DMS 273 (cell line): ENCODE measurements at regions not wholly inside any gene's neighbourhood (a gene's known extent, or its start where the extent isn't known, plus 50 kb on each side); places are given as distances from the start of the nearest gene placed in this dataset.

Experiments
- DNase-seq: peaks from one replicate; lab custom pipeline; 2025; ENCODE audit not compliant: unreplicated experiment; lab: John Stamatoyannopoulos, UW

DNA sequence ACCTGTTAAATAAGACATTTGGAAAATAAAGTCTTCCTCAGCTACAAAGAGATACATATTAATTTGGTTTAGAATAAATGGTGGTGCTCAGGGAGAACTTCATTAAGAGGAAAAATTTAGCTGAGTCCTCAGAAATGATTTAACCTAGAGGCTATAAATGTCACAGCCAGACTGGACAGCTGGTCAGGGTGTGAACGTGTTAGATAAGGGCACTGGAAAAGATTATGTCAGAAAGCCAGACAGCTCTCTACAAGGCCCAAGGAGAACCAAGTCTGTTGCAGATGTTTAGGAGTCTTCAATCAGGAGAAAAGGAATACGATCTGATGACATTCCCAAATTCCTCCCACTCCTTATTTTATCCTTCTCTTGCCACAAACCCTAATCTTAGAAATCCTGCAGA lies 265.2 kb downstream of the MAT2B start:
- no peak for DNase-seq

DNA sequence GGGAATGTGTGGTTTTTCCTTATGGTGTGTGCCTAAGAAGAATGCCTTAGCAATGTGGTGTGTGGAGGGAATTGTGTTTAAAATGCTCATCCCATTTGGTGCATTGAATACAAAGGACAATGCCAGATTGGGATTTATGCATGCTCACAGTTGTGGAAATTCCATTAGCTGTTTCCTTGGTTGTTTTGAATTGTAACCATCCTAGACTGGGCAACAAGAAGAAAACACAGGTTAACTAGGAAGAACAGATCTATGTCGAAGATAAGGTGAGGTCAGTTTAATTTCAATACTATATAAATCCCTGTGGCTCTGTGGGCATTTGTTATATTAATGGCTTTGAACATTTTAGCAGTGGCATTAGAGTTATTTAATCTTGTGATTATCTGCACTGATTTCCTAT lies 266.8 kb downstream of the MAT2B start:
- no peak for DNase-seq

DNA sequence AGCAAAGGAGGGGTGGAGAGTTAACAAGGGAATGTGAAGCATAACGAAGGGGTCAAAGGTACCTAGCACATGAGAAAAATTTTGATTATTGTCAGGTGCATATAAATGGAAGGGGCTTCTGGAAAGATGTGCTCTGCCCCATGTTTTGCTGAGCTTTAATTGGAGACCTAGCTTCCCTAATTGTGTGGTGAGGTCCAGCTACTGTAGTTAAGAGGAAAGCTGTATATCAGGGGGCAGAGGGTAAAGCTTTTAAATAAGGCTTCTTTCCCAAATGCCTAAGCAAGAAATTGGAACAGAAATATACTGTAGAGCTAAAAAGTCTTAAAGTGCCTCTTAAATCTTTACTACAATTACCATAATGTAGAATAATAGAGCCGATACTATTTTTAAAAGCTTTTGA lies 267.2 kb downstream of the MAT2B start:
- DNase-seq, result no peak

DNA sequence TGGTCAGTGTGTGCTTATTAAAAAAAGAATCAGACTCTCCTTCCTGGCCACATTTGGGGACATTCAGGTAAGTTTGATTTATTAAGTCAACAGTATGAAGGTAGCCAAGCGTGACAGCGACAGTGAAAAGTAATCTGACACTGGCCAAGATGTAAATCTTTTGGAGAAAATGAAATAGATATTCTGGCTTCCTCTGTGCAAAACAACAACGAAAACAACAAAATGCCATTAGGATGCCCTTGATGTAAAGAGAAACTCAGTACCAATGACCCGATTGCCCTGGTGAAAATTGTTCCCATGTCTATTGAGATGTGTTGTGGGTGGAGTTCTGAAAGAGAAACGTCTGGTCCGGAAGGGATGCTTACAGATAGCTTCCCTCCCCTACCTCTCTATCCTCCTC lies 267.8 kb downstream of the MAT2B start:
- no peak for DNase-seq

DNA sequence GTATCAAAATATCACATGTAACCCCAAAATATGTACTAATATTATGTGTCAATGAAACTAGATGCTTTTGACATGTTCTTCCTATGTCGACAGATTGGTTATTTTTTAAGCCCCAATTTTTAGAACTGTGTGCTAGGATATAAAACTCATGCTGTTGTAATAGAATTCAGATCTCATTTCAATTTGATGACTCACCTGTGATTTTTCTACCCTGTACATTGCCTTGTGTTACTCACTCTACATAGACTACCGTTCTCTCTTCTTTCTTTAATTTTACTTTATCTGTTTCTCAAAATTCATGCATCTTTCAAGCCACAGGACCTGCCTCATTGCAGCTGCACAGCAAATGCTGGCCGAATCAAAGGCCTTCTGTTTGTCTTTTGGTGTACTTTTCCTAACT lies 284.5 kb downstream of the MAT2B start:
- no peak for DNase-seq

DNA sequence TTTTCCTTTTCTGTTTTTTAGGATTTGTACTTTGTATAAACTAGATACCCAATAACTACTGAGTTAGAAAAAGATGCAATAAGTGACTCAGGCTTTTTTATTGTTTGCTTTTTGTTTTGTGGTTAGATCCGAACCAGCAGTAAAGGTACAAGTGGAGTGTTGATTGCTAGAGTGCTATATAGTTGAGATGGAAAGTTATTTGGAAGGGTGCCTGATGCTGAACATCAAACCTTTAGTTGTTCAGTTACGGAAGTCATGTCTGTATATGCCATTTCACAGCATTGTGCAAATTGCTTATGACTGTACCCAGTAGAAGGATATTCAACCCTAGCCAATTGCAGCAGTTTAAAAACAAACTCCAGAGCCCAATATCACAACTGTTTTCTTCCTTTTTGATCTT lies 285.1 kb downstream of the MAT2B start:
- DNase-seq, result no peak

DNA sequence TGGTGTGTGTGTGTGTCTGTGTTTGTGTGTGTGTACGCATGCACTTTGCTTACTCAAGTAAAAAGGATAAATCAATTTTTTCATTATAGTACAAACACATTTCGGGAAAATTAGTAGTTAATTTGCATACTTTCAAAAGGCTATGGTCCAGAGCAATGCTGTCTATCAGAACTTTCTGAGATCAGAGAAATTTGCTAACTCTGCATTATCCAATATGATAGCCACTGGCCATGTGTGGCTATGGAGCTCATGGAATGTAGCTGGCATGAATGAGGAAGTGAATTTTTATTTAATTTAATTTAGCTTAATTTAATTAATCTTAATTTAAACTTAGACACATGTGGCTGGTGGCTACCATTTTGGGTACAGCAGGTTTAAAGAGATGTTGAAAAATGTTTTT lies 289.6 kb downstream of the MAT2B start:
- DNase-seq, result no peak

DNA sequence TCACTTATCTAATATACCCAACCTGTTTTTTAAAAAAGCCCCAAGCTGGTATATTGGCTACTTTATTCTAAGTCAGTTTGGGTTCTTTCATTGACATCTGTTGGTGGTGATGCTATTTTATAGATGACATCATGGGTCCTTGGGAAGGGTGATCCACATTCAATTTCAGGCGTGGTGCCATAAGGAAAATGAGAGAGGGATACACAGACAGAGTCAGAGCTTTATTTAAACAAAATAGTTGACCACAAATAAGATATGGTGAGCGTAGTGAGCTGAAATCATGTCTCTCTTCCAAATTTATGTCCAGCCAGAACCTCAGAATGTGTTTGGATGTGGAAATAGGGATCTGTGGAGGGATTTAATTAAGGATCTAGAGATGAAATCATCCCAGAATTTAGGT lies 302.4 kb downstream of the MAT2B start:
- no peak for DNase-seq

DNA sequence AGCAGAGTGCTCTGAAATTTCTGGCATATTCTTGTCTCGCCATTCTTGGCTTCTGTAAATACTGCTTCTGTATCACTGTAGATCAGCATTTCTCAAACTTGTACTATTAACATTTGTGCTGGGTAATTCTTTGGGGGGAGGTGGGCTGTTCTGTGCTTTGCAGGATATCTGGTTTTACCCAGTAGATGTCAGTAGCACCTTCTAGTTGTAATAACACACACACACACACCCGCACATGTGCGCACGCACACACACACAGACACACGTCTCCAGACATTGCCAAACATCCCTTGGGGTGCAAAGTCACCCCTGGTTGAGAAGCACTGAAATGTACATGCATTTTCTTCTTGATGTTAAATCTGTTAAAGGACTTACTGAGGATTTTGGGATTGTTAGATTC lies 304.1 kb downstream of the MAT2B start:
- no peak for DNase-seq

DNA sequence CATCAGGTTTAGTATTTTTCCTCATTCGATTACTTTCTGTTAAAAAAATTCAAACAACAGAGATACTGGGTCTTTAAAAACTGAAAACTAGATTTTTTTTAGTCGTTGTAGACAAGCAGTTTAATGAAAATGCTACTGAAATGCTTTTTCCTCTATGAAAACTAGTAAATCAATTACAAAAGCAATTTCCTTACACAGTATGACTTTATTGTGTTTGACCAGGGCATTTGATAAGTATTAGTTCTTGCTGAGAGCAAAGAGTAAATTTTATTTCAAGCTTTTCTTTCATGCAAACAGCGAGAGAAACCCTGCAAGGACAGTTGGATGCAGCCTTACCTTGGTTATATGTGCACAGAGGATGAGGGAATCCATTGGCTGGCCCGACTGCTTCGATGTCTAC lies 308.5 kb downstream of the MAT2B start:
- no peak for DNase-seq

DNA sequence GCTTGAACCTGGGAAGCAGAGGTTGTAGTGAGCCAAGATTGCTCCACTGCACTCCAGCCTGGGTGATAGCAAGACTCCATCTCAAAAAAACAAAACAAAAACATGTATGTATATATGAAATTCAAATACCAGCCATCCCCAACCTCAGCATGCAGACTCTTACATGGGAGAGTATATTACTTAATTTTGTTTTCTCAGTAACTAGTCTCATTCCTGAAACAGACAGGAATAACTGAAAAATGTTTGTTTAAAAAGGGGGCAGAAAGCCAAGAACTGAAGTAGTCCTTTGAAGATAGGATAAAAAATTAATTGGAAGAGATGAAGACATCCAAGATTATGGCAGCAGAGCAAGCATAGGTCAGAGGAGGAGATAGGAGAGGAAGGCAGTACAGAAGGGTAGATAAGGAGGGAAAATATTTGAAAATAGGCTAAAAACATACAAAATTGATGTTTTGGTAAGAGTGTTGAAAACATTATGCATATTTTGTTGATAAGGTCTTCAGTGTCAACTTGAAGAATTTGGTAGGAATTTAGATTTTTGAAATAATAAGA lies 309.9 kb downstream of the MAT2B start:
- no peak for DNase-seq

DNA sequence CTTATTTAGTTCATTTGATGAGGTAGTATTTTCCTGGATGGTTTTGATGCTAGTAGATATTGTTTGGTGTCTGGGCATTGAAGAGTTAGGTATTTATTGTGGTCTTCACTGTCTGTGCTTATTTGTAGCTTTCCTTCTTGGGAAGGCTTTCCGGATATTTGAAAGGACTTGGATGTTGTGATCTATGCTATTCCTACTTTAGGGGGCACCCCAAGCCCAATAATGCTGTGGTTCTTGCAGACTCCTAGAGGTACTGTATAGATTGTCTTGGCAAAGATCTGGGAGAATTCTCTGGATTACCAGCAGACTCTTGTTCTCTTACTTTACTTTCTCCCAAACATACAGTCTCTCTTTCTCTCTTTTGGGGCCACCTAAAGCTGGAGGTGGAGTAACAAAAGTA lies 315.7 kb downstream of the MAT2B start:
- DNase-seq, result peak; percentile 11

DNA sequence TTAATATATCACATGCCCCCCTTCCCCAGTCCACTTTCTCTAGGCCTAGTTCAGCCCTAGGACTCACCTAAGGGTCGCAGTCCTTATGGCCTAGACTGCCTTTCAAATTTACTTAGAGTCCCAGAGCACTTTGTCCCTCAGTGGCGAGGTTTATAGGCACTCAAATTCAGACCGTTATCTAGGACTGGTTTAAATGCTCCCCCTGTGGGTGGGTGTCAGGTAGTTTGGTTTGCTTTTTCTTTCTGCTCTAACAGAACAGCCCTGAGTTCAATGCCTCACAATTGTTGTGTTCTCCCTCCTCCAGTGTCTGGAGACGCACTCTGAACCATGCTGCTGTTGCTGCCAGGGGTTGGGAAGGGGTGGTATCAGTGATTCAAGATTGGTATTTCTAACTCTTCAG lies 317.1 kb downstream of the MAT2B start:
- DNase-seq, result no peak

DNA sequence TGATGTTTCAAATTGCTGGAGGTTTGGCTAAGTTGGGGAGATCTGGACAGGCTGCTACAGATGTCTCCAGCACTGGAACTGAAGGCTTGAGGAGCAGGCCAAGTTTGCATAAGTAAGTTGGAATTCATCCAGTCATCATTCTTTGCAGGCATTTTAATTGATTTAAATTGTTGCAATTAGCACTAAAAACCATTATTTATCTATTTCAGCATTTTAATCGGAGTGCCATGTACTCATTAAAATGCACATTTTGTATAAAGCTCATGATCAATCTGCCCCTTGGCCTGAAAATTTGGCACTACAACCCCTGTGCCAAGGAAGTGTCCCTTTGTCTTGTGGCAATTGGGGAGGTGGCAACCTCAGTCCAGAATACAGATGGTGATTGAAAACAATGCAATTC lies 320.2 kb downstream of the MAT2B start:
- DNase-seq, result no peak

DNA sequence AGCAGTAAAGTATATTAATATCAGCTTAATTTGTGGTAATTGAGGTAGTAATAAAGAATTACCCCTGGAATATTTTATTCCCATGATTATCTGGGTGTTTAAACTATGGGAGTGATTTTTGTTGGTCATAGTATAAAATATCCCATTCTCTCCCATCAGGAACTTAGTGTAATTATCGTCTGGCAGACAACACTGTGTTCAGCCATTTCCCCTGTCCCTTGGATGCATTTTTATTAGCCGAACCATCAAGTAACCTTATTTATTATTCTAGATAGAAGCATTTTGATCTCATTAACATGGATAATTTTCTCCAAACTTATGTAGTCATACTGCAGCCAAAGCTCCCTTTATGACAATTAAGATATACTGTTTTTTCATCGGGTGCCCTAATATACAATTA lies 320.8 kb downstream of the MAT2B start:
- DNase-seq, result no peak

DNA sequence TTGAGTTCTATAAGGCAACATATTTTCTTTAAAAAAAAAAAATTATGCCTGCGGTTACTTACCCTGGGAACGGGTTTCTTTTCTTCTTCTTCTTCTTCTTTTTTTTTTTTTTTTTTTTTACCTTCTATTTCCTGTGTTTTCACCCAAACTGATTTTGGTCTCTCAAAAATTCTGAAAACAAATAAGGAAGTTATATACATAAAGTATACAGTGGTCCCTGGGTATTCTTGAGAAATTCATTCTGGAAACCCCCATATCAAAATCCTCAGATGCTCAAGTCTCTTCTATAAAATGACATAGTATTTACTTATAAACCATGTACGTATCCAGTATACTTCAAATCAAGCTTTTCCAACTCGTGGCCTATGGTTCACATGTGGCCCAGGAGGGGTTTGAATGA lies 326.7 kb downstream of the MAT2B start:
- DNase-seq, result no peak

DNA sequence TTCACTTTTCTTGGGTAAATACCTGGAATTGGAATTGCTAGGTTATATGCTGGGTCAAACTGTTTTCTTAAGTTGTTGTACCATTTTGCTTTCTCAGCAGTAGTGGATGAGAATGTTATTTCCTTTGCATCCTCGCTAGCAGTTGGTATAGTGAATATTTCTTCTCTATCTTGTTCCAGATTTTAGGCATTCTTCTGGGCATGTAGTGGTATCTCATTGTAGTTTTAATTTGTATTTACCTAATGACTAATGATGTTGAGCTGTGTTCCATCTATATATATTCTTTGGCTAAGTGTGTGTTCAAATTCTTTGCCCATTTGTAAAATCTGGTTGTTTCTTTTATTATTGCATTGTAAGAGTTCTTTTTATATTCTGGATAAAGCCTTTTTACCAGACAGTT lies 333.3 kb downstream of the MAT2B start:
- no peak for DNase-seq

DNA sequence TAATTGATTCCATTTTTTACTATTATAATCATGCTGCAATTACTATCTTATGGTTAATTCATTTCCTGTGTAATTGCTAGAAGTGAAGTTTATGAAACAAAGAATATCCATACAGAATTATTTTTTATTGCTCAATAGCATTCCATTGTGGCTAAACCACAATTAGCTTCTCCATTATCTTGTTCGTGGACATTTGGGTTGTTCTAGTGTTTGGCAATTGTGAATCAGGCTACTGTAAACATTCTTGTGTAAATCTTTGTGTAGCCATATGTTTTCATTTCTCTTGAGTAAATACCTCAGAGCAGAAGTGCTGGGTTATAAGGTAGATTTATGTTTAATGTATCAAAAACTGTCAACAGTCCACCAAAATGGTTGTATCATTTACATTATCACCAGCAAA lies 341.1 kb downstream of the MAT2B start:
- no peak for DNase-seq

DNA sequence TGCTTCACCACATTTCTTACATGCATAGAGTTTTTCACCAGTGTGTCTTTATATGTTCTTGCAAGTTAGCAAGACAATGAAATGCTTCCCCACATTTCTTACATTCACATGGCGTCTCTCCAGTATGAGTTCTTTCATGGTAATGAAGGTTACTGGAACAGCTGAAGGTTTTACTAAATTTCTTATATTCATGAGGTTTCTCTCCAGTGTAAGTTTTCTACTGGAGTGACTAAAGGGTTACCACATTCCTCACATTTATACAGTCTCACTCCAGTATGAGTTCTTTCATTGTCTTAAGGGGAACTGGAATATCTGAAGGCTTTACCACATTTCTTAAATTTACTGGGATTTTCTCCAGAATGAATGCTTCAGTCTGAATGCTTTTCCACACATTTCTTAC lies 350.3 kb downstream of the MAT2B start:
- no peak for DNase-seq

DNA sequence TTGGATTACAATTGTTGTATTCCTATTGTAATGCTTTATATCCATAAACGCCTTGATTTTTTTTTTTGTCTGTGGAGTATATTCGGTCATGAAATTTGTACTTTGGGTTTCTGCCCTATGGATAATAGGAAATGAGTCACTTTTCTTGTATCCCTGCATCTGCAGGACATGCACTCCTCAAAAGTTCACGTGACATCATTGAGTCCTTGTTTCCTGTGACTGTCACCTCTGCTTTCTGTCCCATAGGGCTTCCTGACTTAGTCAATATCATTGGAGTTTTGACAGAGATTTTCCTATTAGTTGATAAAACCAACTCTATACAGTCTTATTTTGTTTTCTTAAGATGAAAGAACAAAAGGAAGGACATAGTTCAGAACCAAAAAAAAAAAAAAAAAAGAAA lies 356.3 kb downstream of the MAT2B start:
- no peak for DNase-seq

DNA sequence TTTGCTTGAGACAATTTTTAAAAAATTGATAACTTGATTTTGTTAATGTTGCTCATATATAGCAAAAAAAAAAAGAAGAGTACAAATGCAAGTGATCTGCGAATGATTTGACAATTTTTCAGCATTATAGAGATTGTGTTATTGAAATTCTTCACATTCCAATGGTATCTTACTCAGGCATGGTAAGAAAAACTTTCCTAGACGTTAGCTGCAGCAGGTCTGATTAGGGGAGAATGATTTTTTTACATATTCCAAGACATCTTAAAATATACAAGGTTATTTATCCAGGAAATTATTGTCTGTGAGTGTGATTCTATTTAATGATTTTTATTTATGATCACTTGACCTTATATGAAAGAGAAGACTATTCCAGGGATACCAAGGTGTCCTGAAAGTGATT lies 361.9 kb downstream of the MAT2B start:
- DNase-seq, result no peak

DNA sequence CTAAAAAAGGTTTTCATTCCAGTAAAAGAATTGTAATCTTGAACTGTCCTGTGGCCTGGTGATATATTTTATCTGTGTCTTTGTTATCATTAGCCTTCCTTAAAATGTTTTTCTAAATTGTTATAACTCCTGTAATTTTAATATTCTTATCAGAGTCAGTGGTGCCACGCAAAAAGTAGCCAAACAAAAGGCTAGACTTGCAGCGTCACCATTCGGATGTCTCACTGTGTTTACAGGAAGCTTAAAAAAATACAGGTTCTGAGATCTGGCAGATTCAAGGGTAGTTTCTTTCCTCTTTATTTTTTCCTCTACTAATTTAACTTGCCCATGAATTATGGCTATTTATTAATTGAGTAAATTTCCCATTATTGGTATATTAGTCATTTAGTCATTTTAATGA lies 362.3 kb downstream of the MAT2B start:
- DNase-seq, result no peak

DNA sequence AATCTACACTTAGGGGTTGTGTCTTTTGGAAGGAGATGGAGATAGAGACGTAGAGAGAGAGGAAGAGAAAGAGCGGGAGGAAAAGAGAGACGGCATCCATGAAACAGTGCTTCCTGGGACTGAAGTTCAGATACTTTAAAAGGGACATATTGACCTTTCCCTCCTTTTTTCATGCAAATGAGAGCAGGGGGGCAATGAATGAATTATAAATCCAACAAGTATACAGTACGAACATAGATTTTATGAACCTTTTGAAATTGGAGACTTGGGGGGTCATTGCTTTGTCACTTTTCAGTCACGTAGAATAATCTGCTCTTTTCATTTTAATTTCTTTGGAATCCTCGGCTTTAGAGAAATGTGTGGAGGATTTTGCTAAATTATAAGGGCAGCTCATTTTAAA lies 364.2 kb downstream of the MAT2B start:
- DNase-seq, result no peak

DNA sequence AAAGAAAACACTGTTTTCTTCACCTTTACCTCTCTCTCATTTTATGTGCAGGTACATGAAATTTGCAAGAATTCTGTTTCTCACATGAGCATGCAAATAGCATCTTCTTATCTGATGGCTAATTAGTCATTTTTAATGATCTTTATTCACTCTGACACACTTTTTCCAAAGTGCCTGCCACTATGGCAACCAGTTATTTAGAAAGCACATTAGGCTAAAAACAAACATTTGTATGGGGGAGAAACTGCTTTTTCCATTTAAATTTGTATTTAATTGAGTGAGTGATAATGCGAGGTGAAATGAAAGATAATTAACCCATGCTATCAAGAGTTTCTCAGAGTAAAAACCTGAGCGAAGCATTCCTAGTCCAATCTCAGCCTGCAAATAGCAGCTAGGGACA lies 365.0 kb downstream of the MAT2B start:
- no peak for DNase-seq
